Stimulated activated CD8-positive, alpha-beta memory T cell treated with anti-CD3 and anti-CD28 coated beads, Interleukin-12 subunit alpha, Interleukin-12 subunit beta, amount 100 ng/mL, for 24 hours (primary cell): ENCODE measurements at regions not wholly inside any gene's neighbourhood (a gene's known extent, or its start where the extent isn't known, plus 50 kb on each side); places are given as distances from the start of the nearest gene placed in this dataset.

Experiments
- DNase-seq: peaks from one replicate; pipeline ENCODE4 v3.0.0-alpha.2; 2020; ENCODE audit errors: extremely low read depth

DNA sequence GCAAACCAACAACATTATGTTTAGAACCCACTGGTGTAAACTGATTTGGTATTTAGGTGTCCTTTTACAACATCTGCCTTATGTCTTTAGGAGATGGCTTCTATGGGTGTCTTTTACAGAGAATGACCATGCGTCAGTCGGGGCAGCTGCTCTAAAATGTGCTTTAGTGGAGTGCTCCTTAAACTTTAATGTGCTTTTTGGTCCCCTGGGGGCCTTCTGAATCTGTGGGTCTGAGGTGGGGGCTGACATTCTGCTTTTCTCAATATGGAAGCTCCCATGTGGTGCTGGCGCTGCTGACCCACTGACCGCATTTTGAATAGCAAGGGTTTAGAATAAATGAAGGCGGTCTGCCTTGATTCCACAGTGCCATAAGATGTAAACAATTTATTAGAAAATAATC lies 173.2 kb upstream of the B3GALT2 start:
- DNase-seq, result no peak

DNA sequence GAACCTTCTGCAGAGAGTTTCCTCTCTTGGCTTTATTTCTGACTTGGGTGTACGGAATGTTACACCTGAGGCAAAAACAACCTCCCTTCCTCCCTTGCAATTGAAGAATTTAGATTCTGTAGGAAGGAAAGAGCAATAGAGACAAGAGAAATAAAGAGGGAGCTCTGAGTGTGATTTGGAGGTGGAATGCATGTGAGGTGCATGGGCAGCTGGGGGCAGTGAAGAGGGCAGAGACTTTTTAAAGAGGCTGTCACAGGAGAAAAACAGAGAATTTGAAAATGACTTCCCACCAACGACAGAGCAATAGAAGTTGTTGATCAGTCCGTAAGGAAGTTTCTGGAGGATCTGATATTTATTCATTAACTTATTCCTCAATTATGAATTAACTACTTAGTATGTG lies 172.0 kb upstream of the B3GALT2 start:
- no peak for DNase-seq

DNA sequence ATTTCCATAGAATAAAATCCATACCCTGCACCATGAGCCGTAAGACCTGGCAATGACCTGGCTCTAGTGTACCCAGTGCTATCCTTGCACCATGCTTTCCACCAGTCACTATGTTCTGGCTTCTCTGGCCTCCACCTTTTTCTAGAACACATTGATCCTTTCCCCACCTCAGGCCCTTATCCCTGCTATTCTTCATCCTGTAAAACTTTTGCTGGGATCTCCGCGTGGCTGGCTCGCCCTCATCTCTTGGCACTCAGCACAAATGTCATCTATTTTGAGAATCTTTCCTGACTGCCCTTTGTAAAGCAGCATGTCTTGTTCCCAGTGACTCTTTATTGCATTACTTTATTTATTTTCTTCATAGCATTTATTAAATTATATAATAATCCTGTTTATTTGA lies 169.8 kb upstream of the B3GALT2 start:
- DNase-seq, result no peak

DNA sequence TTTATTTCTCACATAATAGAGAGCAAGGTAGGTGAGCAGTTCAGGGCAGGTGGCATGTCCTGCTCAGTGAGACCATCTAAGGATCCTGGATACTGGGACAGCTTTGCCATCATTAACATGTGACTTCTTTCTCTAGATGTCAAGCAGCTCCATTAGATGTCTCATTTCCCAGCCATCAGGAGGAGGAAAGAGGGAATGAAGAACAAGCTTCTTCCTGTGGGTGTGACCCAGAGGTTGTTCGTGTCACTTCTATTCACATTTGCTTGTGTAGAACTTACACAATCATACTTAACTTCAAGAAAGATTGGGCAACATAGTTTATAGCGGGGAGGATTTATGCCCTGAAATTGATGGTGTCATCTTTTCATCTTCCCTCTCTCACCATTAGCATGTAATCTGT lies 169.2 kb upstream of the B3GALT2 start:
- no peak for DNase-seq

DNA sequence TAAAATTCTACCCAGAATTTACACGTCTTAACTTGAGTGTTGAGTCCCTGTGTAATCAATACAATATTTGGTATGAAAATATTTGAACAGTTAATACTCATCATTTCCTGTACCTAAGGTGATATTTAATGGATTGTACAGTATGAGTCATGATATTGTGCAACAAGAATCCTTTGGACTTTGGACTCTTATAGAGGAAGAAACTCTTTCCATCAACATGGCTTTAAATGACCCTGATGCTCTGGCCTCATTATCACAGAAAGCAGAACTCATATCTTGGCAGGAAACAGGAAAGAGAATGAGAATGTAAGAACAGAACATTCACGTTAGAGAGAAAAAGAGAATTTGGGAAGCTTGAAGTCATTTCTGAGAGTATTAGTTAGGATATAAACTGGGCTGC lies 168.8 kb upstream of the B3GALT2 start:
- no peak for DNase-seq

DNA sequence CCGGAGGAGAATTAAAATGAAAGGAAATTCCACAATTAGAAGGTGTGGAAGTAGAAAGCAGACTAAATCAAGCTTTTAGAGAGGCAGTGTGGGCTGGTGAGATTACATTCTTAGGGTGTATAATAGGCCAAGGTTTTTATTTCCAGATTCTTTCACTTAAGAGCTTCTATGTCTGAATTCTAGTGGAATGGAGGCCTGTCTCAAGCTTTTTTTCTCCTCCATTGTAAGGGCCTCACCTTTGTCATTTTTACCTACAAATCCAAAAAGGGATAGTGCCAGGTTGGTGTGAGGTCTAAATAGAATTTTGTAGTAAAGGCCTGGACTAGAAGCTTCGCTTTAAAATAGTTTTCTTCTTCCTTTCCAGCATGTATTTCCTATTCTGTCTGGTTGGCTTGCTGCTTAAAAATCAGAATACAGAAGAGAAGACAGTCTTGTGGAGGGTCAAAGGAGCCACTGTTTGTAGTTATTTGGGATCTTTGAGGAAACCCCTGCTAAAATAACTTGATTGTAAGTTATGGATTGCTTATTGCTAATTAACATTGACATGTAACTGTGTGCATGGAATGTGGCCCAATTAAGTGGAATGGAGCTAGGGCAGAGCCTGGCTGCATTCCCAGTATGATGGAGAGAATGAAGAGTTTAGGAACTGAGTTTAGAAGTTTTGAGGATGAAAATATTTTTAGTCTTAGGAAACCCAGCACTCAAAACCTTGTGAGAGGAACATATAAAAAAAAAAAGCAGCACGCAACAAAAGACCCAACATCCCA lies 162.5 kb upstream of the B3GALT2 start:
- no peak for DNase-seq

DNA sequence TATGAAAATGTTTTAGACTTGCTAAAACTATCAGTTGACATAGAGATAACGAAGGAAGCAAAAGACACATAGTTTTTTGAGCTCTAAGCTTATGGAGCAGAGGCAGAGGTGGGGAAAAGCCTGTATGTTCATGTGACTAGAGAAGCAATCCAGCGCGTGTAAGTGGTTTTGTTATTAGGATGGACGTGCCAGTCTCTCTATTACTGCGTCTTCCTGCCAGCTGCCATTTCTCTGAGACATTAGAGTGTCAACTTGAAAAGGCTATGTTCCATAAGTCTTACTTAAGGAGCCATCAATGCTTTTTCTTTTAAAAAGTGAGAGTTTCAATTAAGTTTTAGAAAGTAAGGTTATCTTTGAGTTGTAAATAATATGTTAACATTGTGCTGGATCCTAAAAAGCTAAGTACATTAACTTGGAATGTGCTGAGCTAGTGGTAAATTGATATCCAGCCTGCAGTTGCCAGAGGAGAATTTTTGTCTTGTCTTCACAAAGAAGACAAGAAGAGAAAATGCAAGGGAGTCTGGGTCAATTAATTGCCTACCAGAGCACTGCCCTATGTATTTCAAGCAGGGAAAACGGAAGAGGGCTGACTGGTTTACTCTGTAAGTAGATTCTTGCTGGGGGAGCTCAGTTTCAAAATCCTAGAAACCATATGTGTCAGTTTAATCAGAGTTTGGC lies 161.8 kb upstream of the B3GALT2 start:
- DNase-seq, result no peak

DNA sequence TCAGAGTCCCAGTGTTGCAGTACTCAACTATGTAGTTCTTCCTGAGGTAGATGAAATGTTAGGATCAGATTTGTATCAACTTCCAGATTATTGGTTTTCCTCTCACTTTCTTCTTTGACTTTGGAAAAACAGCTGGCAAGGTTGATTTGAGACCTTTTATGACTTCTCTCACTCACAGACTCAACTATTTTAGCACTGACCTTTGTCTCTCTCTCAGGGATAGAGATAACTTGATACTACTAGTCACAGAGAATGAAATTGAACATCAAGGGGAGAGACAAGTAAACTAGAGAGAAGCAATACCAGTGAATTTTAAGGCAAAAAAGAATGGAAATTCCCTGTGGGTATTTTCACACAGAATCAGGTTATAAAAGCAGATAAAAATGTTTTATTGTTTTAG lies 159.7 kb upstream of the B3GALT2 start:
- DNase-seq, result no peak

DNA sequence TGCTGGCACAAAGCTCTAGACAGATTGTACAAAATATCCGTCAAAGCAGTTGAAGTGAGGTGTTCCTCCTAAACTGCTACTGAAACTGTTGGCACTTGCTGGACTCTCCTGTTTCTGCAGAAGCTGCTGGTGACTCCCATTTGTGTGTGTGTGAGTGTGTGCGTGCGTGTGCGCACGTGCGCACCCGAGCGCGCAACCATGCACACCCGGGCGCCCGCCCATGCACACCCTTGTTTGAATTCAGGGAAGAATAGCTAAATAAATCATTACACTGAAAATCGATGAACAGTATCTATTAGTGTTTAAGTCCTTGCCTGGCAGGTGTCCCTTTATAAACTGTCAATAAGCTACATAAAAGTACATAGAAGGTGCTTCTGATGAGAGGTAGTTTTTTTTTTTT lies 156.4 kb upstream of the B3GALT2 start:
- DNase-seq, result no peak

DNA sequence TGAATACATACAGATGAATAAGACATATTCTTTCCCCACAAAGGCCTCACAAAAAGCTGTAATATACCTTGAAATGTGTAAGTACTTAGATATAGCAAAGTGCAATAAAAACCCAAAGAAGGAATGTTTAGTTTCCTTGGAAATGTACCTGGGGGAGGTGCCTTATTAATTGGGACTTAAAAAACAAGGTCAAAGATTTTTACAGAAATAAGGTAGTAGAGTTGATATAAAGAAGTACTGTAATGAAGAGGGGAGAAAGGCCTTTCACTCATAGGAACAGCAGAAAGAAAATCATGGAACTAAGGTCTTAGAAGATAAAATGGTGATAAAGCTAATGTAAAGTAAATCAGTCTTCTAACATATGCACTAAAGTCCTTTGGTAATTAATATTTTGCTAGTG lies 153.9 kb upstream of the B3GALT2 start:
- no peak for DNase-seq

DNA sequence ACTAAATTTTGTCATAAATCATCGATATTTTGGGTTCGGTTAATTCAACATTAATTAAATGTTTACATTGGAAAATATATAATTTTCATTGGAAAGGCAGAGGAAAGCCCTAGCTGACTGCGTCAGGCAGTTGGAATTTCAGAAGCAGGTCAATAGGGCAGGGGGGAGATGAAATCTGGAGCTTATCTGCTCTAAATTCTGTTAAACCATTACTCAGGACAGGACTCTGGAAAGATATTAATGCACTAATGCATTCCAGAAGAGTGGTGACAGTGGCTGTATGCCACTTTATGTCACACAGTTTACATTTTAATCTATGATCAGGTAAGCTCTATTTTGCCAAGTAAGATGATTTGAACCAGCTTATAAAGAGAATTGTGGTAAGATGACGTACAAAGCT lies 153.0 kb upstream of the B3GALT2 start:
- DNase-seq, result no peak

DNA sequence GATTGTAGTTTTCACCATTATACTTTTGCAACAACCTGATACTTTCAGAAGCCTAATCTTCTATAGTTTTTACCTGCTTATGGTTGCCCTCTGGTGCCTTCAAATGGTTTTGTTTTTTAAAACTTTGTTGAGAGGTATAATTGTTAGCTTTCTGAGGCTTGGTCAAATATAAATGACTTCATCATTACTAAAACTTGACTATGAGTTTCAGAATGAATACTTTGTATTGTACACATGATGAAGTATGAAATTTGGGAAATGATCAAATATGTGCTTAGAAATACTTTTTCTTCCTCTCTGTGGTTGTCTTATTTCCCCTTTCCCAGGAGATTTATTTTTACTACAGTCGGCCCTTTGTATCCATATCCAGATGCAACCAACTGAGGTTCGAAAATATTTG lies 151.8 kb upstream of the B3GALT2 start:
- no peak for DNase-seq

DNA sequence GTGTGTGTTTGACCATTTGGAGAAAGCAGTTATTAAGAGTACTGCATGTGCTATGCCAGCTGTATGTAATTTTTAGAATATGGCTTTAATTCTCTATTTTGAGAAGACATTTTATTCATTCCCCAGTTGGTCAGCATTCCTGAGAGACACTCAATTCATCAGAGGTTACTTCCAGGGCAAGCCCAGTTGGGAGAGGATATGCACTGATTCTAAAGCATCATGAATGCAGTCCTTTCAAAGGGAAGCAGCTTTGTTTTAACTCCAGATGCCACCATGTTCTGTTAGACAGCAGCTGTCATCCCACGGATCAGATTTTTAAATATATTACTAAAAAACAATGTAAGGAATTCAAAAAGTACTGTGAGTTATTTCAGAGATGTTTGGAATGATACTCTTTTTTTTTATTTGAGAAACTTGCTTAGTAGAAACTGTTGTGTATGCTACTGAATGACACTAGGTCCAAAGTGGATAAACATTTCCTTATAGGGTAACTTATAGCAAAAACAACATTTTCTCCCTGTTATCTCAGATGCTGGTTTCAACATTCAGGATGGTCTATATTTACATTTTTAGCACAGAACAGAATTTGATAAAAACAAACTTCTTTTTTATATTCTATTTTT lies 149.5 kb upstream of the B3GALT2 start:
- no peak for DNase-seq

DNA sequence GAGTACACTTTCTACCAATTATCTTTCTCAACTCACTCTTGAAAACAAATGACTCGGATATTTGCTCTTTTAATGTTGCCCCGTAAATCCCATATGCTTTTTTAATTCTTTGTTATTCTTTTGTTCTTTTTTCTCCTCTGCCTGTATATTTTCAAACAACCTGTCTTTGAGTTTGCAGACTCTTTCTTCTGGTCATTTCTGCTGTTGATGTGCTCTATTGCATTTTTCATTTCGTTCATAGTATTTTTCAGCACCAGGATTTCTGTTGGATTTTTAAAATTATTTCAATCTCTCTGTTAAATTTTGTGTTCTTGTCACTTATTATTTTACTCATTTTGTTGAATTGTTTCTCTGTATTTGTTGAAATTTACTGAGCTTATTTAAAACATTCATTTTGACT lies 146.8 kb upstream of the B3GALT2 start:
- no peak for DNase-seq

DNA sequence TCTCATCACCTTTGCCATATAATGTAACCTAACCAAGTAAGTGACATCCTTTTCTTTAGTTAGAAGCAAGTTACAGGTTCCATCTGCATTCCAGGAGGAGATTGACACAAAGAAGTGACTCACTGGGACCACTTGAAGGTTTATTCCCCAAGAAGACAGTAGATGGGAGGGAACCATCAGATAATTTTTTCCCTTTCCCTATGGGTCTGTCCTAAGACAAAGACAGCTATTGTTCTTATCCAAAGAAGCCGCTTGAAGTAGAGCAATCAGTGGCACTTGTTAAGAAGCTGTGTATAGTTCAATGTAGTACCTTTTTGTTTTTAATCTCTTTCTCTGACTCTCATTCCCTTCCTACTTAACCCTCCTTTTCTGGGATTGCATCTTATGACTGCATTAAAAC lies 139.9 kb upstream of the B3GALT2 start:
- DNase-seq, result no peak

DNA sequence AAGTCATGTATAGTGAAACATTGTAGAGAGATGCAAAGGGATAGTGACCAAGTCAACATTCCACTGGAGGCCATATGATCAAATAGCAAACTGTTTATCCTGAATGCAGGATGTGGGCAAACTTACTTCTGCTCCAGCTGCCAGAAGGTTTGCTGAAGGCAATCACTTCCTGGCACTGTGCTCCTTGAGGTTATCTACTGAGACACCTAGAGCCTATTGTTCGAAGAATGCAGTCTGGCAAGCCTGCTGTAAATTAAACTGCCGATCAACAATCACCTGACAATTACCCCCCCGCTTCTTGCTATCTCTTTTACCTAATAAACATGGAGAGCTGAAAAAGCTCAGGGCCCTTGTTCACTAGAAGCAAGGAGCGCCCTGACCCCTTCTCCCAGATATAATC lies 139.4 kb upstream of the B3GALT2 start:
- DNase-seq, result no peak

DNA sequence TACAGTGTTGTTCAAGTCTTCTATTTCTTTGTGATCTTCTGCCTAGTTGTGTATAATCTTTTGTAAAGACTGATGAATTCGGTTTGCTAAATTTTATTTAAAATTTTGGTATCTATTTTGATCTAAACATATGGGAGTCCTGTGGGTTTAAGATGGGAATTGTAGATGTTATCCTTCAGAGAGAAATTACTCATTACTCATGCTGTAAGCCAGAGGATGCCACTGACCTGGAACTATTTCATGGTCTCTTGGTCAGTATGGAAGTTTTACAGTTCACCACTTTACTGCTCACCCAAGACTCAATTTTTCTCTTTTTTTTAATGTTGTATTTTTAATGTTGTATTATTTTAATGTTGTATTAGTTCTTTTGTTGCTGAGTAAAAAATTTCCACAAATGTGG lies 138.6 kb upstream of the B3GALT2 start:
- no peak for DNase-seq

DNA sequence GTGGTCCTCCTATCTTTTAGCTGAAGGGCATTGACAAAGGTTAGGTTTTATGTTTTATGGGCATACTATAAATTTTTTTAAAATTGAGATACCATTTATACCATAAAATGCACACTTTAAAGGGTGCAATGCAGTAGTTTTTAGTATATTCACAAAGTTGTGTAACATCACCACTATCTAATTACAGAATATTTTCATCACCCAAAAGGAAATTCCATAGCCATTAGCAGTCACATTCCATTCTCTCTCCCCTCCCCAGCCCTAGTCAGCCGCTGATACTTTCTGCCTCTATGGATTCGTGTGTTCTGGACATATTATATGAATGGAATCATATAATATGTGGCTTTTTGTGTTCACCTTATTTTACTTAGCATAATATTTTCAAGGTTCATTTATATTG lies 135.8 kb upstream of the B3GALT2 start:
- no peak for DNase-seq

DNA sequence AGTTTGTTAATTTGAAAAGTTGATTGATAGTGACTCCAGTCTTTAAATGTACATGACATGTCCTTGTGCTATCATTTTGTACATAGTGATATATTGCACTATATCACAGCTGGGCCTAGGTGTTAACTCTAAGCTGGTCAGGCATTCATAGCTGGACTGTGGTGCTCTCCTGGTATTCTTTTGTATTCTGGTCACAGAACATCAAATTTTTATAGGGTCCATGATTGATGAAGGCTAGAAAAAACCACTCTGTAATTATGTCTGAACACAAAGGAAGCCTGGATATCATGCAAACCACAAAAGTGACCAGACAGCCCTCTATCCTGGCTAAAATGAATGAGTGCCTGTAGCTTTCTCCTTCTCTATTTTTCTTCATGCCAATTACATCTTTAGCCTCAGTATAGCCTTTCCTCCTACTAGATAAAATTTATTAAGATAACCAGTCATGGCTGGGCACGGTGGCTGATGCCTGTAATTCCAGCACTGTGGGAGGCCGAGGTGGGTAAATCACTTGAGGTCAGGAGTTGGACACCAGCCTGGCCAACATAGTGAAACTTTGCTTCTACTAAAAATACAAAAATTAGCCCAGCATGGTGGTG lies 134.9 kb upstream of the B3GALT2 start:
- no peak for DNase-seq

DNA sequence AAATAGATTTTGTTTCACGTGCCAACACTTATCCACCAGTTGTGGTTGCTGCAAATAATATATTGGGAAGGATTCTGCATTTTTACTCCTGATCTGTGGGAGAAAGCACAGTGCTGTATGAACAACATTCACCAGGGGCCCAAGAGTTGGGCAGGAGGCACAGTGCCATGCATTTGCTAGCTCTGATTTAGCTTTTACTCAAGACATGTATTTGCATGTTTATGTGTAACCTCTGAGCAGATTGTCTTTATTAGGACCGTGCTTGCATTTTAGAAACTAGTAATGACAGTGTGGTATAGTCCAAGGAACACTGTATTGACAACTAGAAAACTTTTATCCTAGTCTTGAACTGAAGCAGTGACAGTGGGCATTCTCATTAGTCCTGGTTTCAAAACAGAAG lies 133.9 kb upstream of the B3GALT2 start:
- DNase-seq, result no peak

DNA sequence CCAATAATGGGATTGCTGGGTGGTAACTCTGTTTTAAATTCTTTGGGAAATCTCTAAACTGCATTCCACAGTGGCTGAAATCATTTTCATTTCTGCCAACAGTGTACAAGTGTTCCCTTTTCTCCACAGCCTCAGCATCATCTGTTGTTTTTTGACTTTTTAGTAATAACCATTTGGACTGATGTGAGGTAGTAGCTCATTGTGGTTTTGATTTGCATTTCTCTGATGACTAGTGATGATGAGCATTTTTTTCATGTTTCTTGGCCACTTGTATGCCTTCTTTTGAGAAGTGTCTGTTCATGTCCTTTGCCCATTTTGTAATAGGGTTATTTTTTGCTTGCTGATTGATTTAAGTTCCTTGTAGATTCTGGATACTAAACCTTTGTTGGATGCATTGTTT lies 131.9 kb upstream of the B3GALT2 start:
- DNase-seq, result no peak

DNA sequence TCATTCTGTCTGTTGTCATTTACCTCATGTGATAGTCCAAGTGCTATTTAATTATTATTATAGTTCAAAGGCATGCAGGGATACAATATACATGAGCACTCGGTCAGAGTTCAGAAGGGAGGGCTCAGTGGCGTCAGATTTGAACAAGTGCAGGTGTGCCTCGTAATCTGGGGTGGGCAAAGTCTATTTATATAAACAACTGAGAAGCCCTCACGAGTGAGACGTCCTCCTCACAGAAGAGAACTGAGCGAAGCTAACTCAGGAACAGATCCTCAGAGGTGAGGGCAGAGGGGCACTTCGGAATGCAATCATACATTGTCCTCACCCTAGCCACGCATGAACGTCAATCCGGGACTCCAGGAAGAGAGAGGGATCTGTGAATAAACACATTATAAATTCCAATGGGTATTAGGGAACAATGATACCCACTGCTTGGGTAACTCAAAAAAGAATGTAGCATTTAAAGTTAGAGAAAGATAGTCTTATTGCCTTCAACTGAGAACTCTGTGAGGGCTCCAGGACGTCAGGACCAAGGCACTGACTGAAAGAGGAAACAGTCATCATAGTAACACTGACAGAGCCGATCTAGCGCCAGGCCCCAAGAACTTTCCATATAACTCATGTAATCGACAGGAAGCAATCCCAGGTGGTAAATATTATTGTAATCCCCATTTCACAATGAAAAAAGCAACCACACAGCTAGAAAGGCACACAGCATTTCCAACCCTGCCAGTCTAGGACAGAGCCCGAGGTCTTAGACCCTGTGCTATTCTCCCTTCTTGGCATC lies 127.1 kb upstream of the B3GALT2 start:
- no peak for DNase-seq
